ENCODE measurements at regions not wholly inside any gene's neighbourhood (a gene's known extent, or its start where the extent isn't known, plus 50 kb on each side); places are given as distances from the start of the nearest gene placed in this dataset.

DNA sequence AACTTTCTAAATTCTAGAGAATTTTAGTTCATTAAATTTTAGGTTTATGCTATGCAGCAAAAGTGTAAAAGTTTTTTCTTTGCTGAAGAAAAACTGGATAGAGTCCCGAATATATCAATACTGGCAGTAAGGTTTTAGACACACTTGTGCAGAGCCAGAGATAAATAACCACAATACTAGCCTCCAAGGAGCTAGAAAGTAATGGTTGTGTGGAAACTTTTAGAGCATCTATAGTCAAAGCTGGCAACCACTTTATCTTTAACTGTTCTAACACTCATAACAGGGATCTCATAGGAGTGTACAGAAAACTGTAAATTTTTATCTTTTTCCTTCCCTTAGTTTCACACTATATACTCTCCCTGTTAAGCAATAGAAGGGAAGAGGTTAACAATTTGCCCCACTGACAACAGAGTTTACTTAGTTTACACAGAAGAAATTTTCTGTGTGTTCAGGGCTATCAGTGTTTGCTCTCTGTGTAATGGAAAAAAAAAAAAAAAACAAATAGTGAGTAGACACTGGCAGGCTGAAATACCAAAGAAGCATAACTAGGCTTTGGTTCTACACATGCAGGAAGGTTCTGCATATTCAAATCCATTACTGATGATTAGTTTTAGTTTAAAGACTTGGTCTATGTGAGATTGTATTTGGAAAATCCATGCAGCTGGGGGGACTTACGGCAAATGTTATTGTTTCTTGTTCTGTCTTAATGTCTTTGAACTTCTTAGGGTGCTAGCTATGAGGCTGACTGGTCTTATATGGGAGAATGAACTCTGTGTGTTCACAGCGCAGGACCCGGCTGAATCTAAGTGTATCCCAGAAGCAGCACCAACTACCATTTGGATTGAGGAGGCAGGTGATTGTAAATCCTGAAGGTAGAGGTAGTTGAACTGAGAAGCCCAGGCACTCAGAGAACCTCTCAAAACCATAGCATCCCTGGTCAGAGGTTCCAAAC, 187.6 kb downstream of the PCSK1 start:
- no peak for DNase-seq (ENCODE audit: low spot score)

DNA sequence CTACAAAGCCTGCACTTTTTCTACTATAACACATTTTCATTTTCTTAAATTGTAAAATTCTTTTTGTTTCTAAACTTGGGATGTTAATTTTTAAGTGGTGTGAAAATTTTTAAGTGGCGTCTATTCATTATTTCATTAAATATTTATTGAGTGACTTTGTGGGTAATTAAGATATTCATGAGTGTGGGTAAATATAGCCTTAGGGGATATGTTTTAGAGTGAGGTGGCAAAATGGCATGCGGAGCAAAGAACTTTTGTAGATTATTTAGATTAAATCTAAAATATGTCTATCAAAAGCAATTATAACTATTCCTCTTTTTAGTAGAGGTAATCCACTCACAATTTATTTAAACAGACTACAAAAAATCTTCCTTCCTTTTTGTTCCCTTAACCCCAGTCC, 188.4 kb downstream of the PCSK1 start:
- DNase-seq (ENCODE audit: low spot score), result no peak

DNA sequence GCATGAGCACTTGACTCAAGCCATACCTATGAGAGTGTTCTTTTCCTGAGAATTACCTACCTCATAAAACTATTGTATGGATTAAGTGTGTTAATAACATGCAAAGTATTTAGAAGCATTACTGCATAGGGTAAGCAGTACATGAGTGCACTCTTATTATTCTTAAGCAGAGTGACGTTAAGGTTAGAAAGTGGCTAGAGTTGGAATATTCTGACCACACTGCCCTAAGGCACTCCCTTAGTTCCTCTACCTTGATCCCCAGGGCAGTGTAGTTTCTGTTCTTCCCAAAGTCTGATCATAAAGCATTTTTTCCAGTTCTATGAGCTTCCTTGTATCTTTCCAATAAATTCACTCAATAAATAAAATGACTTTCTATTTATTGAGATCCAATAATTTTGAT, 189.2 kb downstream of the PCSK1 start:
- DNase-seq (ENCODE audit: low spot score), result no peak

DNA sequence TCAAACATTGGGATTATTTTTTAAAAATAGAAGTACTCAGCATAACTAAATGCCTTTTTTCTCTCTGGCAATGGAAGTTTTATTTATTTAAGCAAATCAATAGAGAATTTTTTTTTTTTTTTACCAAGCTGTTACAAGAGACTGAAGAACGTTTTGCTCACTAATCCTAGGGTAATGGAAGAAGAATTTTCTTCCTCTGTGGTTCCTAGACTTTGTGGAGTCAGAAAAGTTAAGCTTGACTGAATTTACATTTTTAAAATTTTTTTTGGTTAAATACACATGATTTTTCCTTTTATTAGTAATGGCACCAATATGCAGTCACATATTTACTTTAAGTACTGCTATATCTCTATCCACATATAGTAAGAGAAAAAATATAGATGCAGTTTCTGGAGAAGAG, 189.8 kb downstream of the PCSK1 start:
- no peak for DNase-seq (ENCODE audit: low spot score)

DNA sequence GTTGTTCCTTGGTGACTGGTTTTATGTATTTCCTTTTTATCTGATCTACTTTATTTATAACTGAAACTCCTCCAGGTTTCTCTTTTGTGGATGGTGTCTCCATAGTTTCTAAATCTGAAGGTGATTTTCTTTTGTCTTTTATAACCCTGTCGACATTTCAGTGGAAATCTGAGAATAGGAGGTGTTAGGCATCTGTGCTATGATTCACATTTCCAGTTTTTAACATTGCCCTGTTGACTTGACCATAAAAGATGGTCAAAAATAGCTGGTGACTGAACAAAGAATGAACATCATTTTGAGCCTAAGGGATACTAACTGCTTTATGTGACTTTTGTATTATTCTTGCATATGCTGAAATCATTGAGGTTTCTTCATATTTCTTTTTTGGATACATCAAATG, 190.5 kb downstream of the PCSK1 start:
- DNase-seq (ENCODE audit: low spot score), result no peak

DNA sequence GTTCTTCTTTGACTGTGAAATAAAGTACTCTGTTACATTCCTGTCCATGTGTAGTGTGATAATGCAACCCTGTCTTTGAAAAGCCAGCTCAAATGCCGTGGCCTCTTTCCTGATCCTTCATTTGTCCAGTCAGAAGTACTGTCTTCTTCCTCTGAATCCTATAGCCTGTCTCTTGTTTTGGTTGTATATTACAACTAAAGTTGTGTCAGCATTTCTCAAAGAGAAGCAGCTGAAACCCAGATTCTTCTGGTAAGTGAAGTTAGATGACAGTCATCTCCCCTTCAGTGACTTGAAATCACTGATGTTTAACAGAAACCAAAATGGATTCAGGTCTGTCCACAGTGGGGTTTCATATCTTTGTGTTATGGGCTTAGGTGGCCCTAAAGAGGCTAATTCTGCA, 196.2 kb downstream of the PCSK1 start:
- DNase-seq (ENCODE audit: low spot score), result no peak

DNA sequence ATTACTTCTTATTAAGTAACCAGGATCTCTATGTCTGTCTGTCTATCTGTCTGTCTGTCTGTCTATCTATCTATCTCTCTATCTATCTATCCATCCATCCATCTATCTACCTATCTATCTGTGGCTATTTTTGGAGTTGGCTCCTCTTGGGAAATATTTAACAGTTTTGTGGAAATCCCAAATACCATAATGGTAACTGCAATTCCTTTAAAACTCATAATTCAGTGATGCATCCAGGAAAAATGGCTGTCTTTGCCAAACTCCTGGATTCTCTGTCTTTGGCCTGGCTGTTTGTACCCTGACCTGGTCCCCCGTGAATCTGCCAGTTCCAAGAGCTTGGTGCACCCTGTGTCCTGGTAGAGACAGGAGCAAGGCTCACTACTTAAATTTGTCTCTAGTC, 197.0 kb downstream of the PCSK1 start:
- no peak for DNase-seq (ENCODE audit: low spot score)

DNA sequence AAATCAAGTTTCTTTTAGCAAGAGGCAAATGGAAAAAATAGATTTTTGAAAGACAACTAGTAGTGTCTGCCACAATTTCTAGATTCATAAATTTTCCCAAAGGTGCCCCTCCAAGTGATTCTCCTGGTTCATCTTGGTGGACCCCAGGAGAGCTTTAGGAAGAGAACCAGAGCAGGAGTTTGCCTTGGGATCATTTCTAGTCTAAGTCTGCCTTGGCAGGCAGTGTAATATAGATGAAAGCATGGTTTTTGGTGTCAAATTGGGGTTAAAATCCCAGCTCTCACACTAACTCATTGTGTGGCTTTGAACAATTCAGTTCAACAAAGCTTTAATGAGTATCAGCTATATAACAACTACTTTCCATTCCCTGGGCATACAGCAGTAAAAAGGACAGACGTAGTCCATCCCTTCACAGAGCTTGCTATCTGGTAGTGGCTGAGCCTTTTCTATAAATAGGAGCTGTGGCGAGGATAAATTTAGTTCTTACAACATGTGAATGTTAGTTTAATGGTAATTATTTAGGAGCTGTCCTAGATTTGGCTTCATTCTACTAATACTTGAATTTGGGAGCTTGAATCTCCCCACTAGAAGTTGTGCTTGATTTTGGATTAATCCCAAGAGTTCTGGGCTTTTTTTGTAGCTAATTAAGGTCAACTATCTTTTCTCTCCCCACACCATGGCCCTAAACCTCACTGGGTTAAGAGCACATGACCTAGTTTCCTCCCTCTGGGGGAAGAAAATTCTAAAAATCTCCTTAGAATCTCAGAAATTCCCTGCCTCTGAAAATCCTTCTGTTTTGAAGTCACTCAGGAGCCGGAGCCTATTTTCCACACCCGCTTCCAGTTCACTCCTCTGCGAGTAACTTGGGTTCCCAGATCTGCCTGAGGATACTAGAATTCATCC, 197.8 kb downstream of the PCSK1 start:
- DNase-seq (ENCODE audit: low spot score), result no peak

DNA sequence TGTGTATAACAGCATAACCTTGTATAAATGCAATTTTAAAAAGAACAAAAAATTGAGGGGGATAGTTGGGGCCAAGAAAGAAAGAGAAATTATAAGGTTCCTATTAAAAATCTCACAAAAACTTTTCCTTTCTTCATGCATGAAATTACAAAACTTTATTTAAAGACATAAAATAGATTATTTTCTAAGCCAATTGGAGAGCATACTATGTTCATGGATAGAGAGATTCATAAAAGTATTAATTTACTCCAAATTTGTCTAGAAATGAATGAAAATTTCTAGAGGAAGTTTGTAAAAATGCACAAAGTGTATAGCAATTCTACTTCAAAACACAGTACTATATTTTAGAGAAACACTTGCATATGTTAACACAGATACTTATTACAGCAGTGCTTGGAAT, 200.4 kb downstream of the PCSK1 start:
- no peak for DNase-seq (ENCODE audit: low spot score)

DNA sequence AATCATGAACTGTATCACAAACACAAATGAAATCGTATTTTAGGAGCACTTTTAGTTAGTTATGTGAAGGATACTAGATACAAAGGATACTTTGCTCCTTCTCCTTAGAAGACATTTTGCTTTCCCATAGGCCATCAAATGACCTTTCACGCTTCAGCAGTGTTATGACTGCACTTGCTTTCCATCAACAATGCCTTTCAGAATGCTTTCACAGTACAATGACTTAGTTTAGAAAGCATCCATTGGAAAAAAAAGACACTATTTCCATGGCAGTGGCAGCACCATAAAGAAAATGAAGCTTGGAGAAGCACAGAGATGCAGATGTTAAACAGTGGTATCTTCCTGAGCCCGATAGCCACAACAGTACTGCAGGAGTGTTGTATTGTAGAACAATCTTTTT, 203.9 kb downstream of the PCSK1 start:
- DNase-seq (ENCODE audit: low spot score), result no peak

DNA sequence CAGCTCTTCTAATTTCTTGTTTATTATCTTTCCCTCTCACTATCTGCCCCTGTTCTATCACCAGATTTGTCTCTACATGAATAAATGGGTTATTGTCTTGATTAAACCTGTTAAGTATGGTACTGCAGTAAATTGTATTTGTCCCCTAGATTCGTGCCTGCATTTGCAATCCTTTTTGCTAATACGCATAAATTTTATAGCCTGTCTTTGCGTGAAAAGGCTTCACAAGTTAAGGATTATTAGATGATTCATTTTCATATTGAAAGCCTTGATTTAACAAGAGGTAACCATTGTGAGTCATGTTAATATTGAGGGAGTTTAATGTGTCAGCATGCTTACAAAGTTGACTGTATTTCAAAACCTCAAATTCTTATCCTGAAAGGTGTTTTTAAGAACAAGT, 204.6 kb downstream of the PCSK1 start:
- DNase-seq (ENCODE audit: low spot score), result no peak

DNA sequence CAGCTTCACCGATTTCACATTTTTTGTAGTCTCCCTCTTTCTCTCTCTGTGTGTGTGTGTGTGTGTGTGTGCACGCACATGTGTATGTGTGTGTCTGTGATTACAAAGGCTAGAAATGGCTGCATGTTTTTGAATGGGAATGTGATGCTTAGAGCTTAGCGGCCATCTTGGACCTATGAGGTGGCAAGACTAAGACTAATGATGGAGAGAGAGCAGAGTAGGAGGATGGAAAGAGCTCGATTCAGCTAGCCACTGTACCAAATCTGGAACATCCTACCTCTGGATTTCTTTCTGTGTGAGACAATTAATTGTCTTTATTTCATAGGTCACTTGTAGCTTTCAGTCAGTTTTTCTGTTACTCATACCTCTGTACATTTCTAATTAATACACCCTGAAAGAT, 205.1 kb downstream of the PCSK1 start:
- no peak for DNase-seq (ENCODE audit: low spot score)

DNA sequence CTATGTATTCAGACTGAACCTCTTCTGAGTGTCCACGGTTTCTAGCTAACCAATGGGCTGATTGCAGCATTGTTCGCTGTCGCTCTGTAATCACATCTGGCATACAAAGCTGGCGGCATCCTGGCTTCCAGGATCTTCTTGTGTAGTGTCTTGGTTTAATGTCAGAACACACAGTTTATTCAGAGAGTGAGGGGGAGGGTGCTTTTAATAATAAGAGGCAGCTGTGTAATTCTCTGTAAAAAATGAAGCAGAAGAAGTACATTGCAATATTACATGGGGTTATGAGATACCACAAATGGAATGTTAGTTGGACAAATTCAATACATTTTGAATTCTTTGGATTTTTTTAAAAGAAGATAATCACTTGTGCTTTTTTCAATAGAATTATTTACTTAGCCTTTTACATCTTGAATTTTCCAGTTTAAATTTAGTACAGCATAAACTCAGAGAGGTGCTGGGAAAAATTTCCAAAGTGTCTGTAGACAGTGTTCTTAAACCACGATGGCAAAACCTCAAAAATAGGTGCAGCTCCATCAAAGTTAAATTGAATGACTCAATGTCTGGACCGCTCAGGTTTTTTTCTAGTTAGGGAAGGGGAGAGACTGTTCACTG, 206.0 kb downstream of the PCSK1 start:
- DNase-seq (ENCODE audit: low spot score), result peak; percentile 62

DNA sequence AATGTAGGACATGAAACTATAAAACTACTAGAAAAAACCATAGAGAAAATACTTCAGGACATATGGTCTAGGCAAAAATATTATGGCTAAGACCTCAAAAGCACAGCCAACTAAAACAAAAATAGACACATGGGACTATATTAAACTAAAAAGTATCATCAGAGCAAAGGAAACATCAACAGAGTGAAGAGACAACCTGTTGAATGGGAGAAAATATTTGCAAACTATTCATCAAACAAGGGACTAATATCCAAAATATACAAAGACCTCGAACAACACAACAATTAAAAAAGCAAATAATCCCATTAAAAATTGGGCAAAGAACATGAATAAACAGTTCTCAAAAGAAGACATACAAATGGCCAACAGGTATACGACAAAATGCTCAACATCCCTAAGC, 210.9 kb downstream of the PCSK1 start:
- DNase-seq (ENCODE audit: low spot score), result no peak

DNA sequence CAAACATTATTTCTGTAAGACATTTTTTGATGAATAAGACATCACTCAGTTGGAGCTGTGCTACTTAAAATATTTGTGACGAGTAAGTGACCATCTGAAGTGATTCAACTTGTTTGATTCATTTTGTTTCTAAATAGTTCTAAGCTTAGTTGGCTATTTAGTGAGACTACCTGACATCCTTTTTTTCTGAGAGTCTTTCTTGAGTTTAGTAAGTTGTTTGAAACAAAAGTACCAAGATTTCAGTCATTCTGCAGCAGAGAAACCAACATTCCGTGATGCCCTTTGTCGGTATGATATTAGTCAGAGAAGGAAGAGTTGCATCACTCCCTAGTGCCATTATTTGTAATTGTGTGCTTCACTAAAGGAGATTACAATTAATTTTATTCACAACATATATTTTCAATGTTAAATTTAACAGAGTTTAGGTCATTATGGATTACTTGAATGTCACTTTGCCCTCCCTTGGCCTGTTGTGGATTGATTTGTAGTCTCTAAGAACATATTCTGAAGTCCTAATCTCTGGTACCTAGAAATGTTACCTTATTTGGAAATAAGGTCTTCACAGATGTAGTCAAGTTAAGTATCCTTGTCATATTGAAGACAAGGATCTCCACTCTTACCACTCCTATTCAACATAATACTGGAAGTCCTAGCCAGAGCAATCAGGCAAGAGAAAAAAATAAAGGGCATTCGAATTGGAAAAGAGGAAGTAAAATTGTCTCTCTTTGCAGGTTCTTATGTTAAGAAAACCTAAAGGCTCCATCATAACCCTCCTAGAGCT, 212.2 kb downstream of the PCSK1 start:
- no peak for DNase-seq (ENCODE audit: low spot score)

DNA sequence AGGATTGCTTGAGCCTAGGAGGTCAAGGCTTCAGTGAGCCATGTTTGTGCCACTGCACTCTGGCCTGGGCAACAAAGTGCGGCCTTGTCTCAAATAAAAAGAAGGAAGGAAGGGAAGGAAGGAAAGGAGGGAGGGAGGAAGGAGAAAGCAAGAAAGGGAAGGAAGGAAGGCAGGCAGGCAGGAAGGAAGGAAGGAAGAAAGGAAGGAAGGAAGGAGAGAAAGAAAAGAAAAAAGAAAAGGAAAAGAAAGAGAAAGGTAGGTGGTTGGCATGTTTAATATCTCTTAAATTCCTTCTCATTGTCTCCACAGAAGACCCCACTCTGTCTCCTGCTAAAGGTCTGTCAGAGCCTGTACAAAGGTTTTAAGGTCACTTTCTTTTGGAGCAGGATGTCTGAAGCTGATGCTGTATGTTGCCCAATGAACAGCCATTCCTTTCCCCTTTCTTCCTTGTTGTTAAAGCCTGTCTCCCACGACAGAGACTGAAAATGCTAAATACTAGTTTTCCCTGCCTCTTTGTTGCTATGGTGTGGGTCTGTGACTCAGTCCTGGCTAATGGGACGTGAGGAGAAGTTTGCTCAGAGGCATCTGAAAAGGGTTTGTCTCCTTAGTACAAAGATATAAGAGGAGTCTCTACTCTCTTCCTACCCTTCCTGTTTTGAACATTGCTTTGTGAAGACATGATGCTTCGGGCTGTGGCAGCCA, 213.3 kb downstream of the PCSK1 start:
- peak; percentile 33 for DNase-seq (ENCODE audit: low spot score)

DNA sequence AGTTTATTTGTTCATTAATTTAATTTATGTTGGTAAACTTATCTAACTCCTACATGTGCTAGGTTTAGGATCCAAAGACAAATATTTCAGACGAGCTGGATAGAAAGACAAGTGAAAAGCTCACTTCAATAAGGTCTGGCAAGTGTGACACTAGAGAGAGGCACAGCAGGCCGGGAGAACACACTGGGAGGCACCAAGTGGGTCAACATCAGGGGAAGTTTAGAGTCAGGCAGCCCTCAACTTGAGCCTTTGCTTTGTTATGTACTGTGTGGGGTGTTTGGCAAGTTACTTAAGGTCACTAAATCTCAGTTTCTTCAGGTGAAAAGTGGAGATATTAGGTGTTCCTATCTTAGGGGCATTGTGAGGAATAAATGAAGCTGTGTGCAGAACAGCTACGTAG, 214.4 kb downstream of the PCSK1 start:
- DNase-seq (ENCODE audit: low spot score), result no peak

DNA sequence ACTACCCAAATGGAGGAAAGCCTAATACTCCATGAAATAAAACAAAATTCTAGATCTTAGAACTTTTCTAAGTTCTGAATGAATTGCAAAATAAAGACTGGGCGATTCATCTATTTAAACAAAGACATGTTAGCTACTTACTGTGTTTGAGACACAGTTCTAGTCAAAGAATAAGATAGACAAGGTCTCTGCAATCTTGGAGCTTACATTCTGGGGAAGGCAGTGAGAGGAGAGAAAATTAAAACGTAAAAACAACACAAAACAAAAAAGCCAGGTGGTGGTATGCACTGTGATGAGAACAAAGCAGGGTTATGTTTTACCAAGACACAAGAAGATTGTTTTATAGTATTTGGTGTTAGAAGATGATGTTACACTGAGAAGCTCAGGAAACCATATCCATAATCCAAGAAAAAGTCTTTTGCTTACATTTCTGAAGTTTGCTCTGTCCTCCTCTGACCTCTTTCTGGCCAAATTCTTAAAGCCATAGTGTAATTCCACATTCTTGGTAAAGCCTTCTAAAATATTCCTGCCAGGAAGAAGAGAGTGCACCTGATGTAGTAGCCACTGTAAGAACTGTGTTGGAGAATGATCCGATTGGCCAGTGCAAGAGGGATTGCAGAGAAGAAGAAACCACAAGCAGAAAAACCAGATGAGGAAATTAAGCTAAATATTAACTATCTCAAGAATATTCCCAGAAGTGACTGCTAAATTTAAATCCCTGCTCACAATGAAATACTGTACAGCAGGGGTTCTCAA, 218.4 kb downstream of the PCSK1 start:
- DNase-seq (ENCODE audit: low spot score), result no peak

DNA sequence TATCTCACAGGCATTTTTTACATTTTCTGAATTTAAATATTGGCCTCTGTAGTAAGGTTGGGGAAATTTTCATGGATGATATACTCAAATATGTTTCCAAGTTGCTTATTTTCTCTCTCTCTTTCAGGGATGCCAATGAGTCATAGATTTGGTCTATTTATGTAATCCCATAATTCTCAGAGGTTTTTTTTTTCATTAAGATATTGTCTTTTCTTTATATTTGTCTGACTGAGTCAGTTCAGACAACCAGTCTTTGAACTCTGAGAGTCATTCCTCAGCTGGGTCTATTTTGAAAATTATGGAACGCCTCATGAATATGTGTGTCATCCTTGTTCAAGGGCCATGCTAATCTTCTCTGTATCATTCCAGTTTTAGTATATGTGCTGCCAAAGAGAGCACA, 223.2 kb downstream of the PCSK1 start:
- no peak for DNase-seq (ENCODE audit: low spot score)

DNA sequence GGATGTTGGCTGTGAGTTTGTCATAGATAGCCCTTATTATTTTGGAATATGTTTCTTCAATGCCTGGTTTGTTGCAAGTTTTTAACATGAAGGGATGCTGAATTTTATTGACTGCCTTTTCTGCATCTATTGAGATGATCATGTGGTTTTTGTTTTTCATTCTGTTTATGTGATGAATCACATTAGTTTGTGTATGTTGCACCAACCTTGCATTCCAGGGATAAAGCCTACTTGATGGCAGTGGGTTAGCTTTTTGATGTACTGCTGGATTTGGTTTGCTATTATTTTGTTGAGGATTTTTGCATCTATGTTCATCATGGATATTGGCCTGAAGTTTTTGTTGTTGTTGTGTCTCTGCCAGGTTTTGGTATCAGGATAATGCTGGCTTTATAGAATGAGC, 225.6 kb downstream of the PCSK1 start:
- DNase-seq (ENCODE audit: low spot score), result no peak

DNA sequence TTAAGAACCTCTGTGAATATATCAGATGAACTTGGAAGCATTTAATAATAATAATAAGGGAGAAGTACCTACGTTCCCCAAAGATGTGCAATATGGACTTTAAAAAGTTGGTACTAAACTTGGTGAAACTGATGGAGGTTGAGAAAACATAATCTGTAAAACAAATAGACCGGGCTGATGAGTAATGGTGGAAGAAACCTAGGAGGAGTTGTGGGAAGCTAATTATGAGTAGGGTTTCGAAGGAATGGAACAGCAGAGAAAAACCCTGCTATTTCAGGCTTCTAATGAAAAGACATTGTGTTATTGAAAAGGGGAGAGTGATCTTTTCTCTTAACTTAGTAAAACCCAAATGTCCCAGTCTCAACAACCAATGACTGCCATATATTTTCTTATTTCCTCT, 229.3 kb downstream of the PCSK1 start:
- DNase-seq (ENCODE audit: low spot score), result no peak
